ACC112 (cell line): ENCODE measurements at regions not wholly inside any gene's neighbourhood (a gene's known extent, or its start where the extent isn't known, plus 50 kb on each side); places are given as distances from the start of the nearest gene placed in this dataset.
"Not testable (repeated sequence)": the region's sequence is repeated elsewhere in the genome, so short reads cannot be mapped to it uniquely, and the experiment has no call there.

Source experiments
- H2AFZ ChIP-seq: fragments of 200-600 bp; sonication (generic); one replicate; pipeline ENCODE4 v1.6.0; 2017; ENCODE audit warnings: antibody characterized with exemption, low read length; ENCODE audit not compliant: unreplicated experiment
- H3K27ac ChIP-seq: fragments of 200-600 bp; sonication (generic); 2 replicates; pipeline ENCODE4 v1.5.1; 2014; ENCODE audit warnings: low read depth, mild to moderate bottlenecking, antibody characterized with exemption, low read length, moderate library complexity
- H3K27me3 ChIP-seq: fragments of 200-600 bp; sonication (generic); 2 replicates; pipeline ENCODE4 v1.6.1; 2014; ENCODE audit warnings: mild to moderate bottlenecking, antibody characterized with exemption, low read length, moderate library complexity, mixed read lengths; ENCODE audit not compliant: insufficient read depth
- H3K36me3 ChIP-seq: fragments of 200-600 bp; sonication (generic); 2 replicates; pipeline ENCODE4 v1.6.1; 2016; ENCODE audit warnings: mild to moderate bottlenecking, antibody characterized with exemption, low read length, moderate library complexity, mixed read lengths; ENCODE audit not compliant: insufficient read depth
- H3K4me1 ChIP-seq: fragments of 200-600 bp; sonication (generic); one replicate; pipeline ENCODE4 v1.6.1; 2016; ENCODE audit warnings: low read length, mixed read lengths; ENCODE audit not compliant: insufficient read depth, unreplicated experiment, control insufficient read depth
- H3K4me3 ChIP-seq: fragments of 200-600 bp; sonication (generic); 2 replicates; pipeline ENCODE4 v1.5.1; 2014; ENCODE audit warnings: mild to moderate bottlenecking, low read depth, low read length
- H3K79me2 ChIP-seq: fragments of 200-600 bp; sonication (generic); one replicate; pipeline ENCODE4 v1.6.0; 2016; ENCODE audit warnings: low read length; ENCODE audit not compliant: control insufficient read depth, unreplicated experiment, insufficient read depth

GRCh38 chr16:87117936-87118335 is 199.3 kb downstream of the C16orf95 start:
- H3K36me3 ChIP-seq = no peaks in the 10 kb centered on the region
- no peaks in the 10 kb centered on the region for H3K4me1 ChIP-seq
- no peak overlapping the region for H3K4me3 ChIP-seq
- H3K27ac ChIP-seq = no peak overlapping the region
- H3K27me3 ChIP-seq = no peaks in the 10 kb centered on the region; the same call in 1 of the 2 replicates
- H2AFZ ChIP-seq = no peak overlapping the region
- H3K79me2 ChIP-seq = no peaks in the 10 kb centered on the region

DNA sequence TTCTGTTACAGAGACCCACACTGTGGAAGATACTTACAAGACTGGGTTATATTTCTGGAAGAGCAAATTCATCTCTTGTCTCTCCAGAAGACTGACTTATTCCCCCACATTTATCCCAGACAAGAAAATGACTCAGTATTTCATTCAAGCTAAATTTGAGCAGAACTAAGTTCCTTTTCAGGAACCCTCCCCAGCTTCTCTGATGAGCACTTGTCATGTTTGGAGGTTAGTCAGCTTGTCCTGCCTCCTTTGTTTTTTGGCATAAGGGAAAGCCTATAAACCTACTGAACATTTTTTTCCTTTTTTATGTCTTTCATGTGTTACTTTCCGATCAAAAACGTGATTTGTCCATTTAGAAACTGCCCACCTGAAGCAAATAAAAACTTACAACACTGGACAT is 198.0 kb downstream of the C16orf95 start:
- Histone ChIP-seq H3K79me2 (no peaks in the 10 kb centered on the region), H3K36me3 (no peaks in the 10 kb centered on the region), H3K27me3 (no peaks in the 10 kb centered on the region; the same call in 1 of the 2 replicates), H2AFZ (no peak overlapping the region), H3K4me1 (no peaks in the 10 kb centered on the region), H3K27ac (no peak overlapping the region), H3K4me3 (no peak overlapping the region)

DNA sequence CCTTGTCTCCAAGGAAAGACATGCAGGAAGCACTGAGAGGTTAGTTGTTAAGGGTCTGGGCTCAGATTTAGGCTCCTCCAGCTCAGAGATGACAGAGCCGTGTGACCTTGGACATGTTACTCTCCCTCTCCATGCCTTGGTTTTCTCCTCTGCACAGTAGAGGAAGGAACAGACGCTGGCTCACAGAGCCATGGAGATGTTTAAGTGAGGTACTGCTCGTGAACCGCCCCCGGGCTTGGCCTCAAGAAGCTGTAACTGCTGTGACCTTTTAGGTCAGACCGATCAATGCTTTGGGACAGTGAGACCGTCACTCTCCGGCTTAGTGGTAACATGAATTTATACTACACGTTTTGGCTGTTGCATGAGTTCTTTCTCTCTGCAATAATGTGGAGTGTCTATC is 197.4 kb downstream of the C16orf95 start:
- H3K4me1 ChIP-seq = no peaks in the 10 kb centered on the region
- H3K27ac ChIP-seq = no peak overlapping the region
- H3K79me2 ChIP-seq = no peaks in the 10 kb centered on the region
- no peak overlapping the region for H2AFZ ChIP-seq
- no peak overlapping the region for H3K4me3 ChIP-seq
- no peaks in the 10 kb centered on the region; the same call in 1 of the 2 replicates for H3K27me3 ChIP-seq
- no peaks in the 10 kb centered on the region for H3K36me3 ChIP-seq

DNA sequence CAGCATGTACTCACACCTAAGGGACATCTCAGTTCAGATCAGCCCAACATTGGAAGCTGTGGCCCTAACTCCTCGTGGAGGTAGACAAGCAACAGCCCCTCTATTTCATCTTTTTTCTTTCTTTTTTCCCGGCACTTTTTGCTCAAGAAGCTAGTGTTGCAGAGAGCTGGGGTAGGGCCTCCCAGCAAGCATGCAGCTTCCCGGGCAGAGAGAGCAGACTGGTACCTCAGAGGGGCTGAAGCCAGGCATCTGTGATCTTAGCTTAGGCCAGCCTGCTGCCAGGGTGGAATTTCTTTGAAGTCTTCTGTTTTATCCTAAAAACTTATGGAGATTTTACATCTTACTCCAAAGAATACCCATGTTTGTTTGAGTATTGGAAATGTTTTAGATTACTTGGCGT is 195.4 kb downstream of the C16orf95 start:
- Histone ChIP-seq H2AFZ (no peak overlapping the region), H3K27me3 (no peaks in the 10 kb centered on the region; the same call in 1 of the 2 replicates), H3K79me2 (no peaks in the 10 kb centered on the region), H3K4me3 (no peak overlapping the region), H3K27ac (no peak overlapping the region), H3K36me3 (no peaks in the 10 kb centered on the region), H3K4me1 (no peaks in the 10 kb centered on the region)

DNA sequence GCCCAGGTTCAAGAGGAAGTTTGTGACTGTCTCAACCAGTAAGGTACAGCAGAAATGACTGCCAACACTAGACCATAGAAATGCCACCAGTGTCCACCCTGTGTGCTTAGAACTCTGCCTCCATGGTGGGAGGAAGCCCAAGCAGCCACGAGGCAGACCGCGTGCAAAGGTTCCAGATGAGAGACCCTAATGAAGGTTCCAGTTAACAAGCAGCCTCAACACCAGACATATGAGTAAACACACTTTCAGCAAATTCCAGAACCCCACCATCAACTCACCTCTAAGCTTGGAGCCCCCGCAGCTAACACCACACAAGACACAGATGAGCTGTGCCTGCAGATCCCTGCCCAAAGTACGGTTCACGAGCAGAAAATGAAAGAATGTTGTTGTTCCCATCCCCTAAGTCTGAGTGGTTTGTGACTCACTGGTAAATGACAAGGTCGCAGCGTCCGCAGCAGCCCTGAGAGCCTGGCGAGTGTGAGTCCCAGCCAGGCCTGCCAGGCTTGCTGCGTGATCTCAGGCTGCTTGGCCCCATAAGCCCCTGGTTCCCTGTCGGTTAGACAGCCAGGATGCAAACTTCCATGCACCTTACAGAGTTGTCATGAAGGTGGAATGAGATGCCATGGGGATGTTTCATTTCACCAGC is 193.7 kb downstream of the C16orf95 start:
- Histone ChIP-seq H3K27me3 (no peaks in the 10 kb centered on the region; the same call in 1 of the 2 replicates), H3K27ac (no peak overlapping the region), H3K4me1 (no peaks in the 10 kb centered on the region), H2AFZ (no peak overlapping the region), H3K36me3 (no peaks in the 10 kb centered on the region), H3K4me3 (no peak overlapping the region), H3K79me2 (no peaks in the 10 kb centered on the region)

GRCh38 chr16:87124405-87124804 is 192.8 kb downstream of the C16orf95 start:
- H3K27ac ChIP-seq, H3K27me3 ChIP-seq, H3K4me3 ChIP-seq, H3K36me3 ChIP-seq, H2AFZ ChIP-seq, H3K4me1 ChIP-seq, H3K79me2 ChIP-seq: not testable (repeated sequence)

- Histone ChIP-seq H3K36me3 (no peaks in the 10 kb centered on the region), H3K27ac (no peak overlapping the region), H3K79me2 (no peaks in the 10 kb centered on the region), H3K4me3 (no peak overlapping the region), H2AFZ (no peak overlapping the region), H3K4me1 (no peaks in the 10 kb centered on the region), H3K27me3 (peaks cover 5% of the 10 kb centered on the region; the same call in 1 of the 2 replicates)
Observed at GRCh38 chr16:87125206-87126155, 191.7 kb downstream of the C16orf95 start.

GRCh38 chr16:87126403-87127025 is 190.7 kb downstream of the C16orf95 start:
- Histone ChIP-seq H3K27ac (no peak overlapping the region), H3K4me3 (no peak overlapping the region), H3K4me1 (no peaks in the 10 kb centered on the region), H3K27me3 (peaks cover 5% of the 10 kb centered on the region; the same call in 1 of the 2 replicates), H2AFZ (no peak overlapping the region), H3K79me2 (no peaks in the 10 kb centered on the region), H3K36me3 (no peaks in the 10 kb centered on the region)

- H2AFZ ChIP-seq = no peak overlapping the region
- peaks cover 1% of the 10 kb centered on the region for H3K4me1 ChIP-seq
- no peak overlapping the region for H3K27ac ChIP-seq
- H3K4me3 ChIP-seq = no peak overlapping the region
- no peaks in the 10 kb centered on the region for H3K79me2 ChIP-seq
- H3K27me3 ChIP-seq = peaks cover 11% of the 10 kb centered on the region; the same call in 1 of the 2 replicates
- no peaks in the 10 kb centered on the region for H3K36me3 ChIP-seq
Observed at GRCh38 chr16:87127061-87127765, 190.0 kb downstream of the C16orf95 start.

- H3K4me3 ChIP-seq = no peak overlapping the region
- H2AFZ ChIP-seq = no peak overlapping the region
- H3K27me3 ChIP-seq = peaks cover 13% of the 10 kb centered on the region; the same call in 1 of the 2 replicates
- H3K4me1 ChIP-seq = peaks cover 7% of the 10 kb centered on the region
- no peak overlapping the region for H3K27ac ChIP-seq
- no peaks in the 10 kb centered on the region for H3K79me2 ChIP-seq
- no peaks in the 10 kb centered on the region for H3K36me3 ChIP-seq
Observed at GRCh38 chr16:87127766-87128147, 189.4 kb downstream of the C16orf95 start.
